D721Med (cell line): ENCODE measurements at regions not wholly inside any gene's neighbourhood (a gene's known extent, or its start where the extent isn't known, plus 50 kb on each side); places are given as distances from the start of the nearest gene placed in this dataset.

Experiments
- DNase-seq: peaks from one replicate; pipeline ENCODE4 v3.0.0; 2011; ENCODE audit warnings: low spot score; ENCODE audit not compliant: insufficient read length
- FAIRE-seq: peaks from 2 replicates; lab custom pipeline; 2011; peaks lifted over from hg19 to GRCh38; lab: Jason Lieb, UNC
- TF ChIP-seq, protein P1 (sequence below): IDR thresholded peaks from 2 replicates; pipeline ENCODE4 v1.5.1; 2012; ENCODE audit warnings: mild to moderate bottlenecking, control low read depth; ENCODE audit not compliant: insufficient read depth; ENCODE audit errors: missing control alignments

DNA sequence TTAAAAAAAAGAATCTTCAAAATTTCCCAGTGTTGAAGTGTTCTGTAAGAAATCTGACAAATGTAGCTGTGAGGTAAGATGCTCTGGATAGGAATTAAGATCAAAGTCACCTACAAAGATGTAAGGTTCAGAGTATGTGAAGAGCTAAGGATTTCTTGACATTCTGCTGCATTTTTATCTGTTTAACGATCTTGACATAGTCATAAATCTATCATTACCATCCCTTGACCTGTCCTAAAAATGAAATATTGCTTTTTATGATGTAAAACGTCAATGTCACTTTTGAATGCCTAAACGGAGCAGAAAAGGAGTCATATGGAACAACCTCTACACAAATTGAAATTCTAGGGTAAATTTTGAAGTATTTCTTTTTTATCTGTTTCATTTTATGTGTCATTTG, 939.3 kb downstream of the CDH18 start:
- TF ChIP-seq, protein P1, sequence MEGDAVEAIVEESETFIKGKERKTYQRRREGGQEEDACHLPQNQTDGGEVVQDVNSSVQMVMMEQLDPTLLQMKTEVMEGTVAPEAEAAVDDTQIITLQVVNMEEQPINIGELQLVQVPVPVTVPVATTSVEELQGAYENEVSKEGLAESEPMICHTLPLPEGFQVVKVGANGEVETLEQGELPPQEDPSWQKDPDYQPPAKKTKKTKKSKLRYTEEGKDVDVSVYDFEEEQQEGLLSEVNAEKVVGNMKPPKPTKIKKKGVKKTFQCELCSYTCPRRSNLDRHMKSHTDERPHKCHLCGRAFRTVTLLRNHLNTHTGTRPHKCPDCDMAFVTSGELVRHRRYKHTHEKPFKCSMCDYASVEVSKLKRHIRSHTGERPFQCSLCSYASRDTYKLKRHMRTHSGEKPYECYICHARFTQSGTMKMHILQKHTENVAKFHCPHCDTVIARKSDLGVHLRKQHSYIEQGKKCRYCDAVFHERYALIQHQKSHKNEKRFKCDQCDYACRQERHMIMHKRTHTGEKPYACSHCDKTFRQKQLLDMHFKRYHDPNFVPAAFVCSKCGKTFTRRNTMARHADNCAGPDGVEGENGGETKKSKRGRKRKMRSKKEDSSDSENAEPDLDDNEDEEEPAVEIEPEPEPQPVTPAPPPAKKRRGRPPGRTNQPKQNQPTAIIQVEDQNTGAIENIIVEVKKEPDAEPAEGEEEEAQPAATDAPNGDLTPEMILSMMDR: no peak
- DNase-seq (no peak), FAIRE-seq (no peak)

DNA sequence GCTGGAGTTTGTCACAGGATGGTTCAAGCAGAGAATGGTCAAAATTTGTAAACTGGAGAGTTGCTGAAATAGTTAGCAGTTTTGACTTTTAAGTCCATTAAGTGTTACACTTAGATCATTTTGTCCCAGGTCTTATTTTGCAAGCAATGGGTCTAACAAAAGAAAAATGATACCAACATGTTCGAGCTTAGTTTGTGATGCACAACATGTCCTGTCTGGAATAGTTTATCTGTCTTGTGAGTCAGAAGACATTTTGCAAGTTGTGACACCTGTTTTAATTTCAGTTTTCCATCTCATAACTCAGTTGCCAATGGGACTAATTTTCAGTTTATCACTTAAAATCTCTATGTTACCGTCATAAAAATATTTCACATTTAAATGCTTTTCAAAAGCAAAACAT, 929.8 kb downstream of the CDH18 start:
- no peak for FAIRE-seq
- TF ChIP-seq, protein P1: no peak
- no peak for DNase-seq

DNA sequence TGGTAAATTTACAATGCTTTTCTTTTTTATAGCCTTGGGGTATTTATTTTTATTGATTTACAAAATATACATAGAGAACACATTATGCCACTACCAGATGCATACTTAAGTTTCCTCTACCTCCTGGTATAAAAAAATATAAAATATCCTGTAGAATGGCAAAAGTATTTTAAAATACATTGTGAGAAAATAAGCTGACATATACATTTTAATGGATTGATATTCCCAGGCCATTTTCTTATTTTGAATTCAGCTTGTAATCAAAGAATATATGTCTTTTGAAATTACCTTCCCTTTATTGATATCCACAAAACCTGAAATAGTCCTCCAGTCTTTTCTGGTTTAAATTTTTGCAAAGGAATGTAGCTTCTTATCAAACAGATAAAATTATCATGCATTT, 923.9 kb downstream of the CDH18 start:
- FAIRE-seq: peak; percentile 53
- TF ChIP-seq, protein P1: no peak
- no peak for DNase-seq

DNA sequence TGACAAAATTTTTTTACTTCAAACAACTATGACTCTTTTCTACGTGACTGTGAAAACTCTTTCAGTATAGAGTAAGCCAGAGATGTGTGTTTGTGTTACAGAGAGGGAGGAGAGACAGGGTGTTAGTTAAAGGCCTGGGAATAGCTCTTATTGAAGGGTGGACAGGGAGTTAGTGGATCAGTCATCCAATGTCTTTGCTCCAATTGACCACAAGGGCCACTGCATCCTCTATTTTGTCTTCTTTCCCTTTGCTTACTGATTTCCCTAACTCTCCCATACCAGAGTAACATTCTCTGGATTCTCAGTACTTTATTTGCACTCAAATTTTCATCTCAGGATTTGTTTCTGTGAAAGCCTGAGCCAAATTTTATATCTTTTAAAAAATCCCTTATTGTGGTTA, 920.3 kb downstream of the CDH18 start:
- TF ChIP-seq, protein P1: no peak
- no peak for DNase-seq
- FAIRE-seq: no peak

DNA sequence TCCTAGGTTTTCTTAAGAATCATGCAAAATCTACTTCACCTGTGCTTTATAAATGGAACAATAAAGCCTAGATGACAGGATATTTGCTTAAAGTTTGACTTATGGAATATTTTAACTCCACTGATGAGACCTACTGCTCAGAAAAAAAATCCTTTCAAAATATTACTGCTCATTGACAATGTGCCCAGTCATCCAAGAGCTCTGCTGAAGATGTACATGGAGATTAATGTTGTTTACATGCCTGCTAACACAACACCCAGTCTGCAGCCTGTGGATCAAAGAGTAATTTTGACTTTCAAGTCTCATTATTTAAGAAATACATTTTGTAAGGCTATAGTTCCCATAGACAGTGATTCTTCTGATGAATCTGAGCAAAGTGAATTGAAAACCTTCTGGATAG, 889.6 kb downstream of the CDH18 start:
- TF ChIP-seq, protein P1: no peak
- no peak for DNase-seq
- FAIRE-seq: no peak

DNA sequence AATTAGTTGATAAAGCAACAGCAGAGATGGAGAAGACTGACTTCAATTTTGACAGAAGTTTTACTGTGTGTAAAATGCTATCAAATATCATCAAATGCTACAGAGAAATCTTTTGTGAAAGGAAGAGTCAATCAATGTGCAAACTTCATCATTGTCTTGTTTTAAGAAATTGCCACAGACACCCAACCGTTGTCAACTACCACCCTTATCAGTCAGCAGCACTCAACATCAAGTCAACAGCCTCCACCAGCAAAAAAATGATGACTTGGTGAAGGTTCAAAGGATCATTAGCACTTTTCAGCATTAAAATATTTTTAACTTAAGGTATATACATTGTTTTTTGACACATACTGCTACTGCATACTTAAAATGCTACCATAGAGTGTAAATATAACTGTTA, 888.8 kb downstream of the CDH18 start:
- TF ChIP-seq, protein P1: no peak
- no peak for DNase-seq
- FAIRE-seq: no peak

DNA sequence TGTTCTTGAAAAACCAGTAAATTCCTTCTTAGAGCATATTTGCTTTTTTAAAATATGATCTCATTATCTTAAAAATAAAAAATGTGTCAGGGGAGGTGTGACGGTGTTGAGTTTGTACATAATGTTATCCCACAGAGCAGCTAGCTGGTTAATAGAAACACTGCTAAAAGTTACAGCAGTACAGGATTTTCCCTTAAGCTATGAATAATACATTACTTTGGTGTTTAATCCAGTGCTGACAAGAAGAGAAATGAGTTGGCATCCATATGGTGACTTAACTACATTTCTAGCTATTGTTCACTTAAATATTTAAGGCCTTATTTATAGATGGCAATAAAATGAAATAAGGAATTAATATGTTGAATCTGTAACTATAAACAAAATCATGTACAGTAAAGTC, 883.1 kb downstream of the CDH18 start:
- no peak for FAIRE-seq
- DNase-seq: no peak
- TF ChIP-seq, protein P1: no peak
